ENCODE measurements at regions not wholly inside any gene's neighbourhood (a gene's known extent, or its start where the extent isn't known, plus 50 kb on each side); places are given as distances from the start of the nearest gene placed in this dataset.

- TF ChIP-seq USF2 (IDR thresholded peaks at IDR 0.05; ENCODE audit: low read length) (no peak), SP4 (IDR thresholded peaks at IDR 0.05; ENCODE audit: low read length) (no peak), ASH2L (IDR thresholded peaks at IDR 0.05; ENCODE audit: low read length) (no peak)
These were observed 656.9 kb downstream of the MTRR start (continued) for GRCh38 chr5:8525819-8526218.

Measured in H1 (cell line).